HG03066 (cell line): ENCODE measurements at regions not wholly inside any gene's neighbourhood (a gene's known extent, or its start where the extent isn't known, plus 50 kb on each side); places are given as distances from the start of the nearest gene placed in this dataset.
"Not testable (repeated sequence)": the region's sequence is repeated elsewhere in the genome, so short reads cannot be mapped to it uniquely, and the experiment has no call there.

ENCODE experiments used
- ATAC-seq: cut with Tn5 transposase; IDR thresholded peaks from one replicate; pipeline ENCODE4 v1.9.1; 2021; ENCODE audit warnings: low read depth; ENCODE audit not compliant: unreplicated experiment

GRCh38 chr5:40165789-40166728 lies 513.7 kb upstream of the PTGER4 start:
- ATAC-seq, result no peak

DNA sequence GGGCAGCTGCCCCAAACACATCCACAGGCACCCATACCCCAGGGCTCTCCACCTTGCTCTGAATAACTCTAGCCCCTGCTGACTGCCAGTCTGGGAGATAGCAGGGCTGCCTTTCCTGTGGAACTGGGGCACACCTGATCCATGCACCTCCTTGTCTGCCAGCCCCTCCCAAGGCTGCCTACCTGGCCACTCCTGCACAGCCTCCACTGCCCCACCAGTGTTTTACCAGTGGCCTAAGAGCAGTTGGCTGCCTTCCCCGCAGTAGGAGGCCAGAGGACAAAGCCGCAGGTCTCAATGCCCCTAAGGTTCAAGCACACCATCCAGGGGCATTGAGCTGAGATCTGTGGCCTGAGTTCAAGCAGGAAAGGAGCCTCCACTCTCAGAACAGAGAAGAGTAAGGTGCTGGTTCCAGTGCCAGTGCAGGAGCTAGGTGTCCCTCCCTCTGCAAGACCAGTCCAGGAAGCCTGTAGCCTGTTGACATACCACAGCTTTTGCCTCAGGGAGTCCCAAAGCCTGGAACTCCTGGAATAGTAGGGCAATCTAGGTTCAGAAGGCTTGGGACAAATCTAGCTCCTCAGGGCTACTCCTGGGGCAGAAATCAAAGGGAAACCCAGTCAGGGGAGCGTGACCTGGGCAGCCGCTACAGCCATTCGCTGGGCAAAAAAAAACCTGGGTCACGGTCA lies 514.5 kb upstream of the PTGER4 start:
- ATAC-seq, result no peak

GRCh38 chr5:40160435-40160834 lies 519.3 kb upstream of the PTGER4 start:
- no peak for ATAC-seq

DNA sequence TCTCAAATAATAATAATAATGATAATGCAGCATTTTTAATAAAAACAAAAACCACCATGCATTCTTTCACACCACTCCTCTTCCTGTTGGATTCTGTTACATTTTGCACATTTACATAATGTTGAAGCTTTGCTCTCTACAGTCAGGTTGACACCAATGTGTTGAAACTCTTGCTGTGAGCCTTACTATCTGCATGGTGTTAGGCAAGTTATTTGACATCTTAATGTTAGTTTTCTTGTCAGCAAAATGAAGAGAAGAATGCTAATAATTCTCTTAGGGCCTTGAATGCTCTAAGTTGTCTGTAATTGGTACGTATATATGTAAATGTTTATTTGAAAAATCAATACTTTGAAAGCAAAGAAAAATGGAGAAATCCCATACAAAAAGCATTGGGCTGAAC lies 525.5 kb upstream of the PTGER4 start:
- ATAC-seq, result no peak

GRCh38 chr5:40150896-40151295 lies 528.8 kb upstream of the PTGER4 start:
- no peak for ATAC-seq

- no peak for ATAC-seq
Observed at GRCh38 chr5:40141896-40142295, 537.8 kb upstream of the PTGER4 start.

DNA sequence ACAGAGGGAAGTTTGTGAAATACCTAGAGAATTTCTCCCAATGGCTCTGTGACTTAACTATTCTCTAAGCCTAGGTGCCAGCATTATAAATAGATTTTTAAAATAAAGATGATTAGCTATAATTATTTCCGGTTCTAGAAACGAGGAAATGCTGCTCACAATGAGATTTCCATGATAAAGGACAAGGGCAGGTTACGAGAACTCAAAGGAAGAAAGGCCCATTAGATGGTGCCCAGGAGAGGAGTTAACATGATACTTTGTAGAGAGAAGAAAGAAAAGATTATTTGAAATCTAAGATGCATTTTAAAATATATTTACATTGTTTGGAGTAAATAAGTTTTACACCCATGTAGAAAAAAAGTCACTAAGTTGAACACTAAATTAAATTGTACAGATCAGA lies 538.3 kb upstream of the PTGER4 start:
- no peak for ATAC-seq

DNA sequence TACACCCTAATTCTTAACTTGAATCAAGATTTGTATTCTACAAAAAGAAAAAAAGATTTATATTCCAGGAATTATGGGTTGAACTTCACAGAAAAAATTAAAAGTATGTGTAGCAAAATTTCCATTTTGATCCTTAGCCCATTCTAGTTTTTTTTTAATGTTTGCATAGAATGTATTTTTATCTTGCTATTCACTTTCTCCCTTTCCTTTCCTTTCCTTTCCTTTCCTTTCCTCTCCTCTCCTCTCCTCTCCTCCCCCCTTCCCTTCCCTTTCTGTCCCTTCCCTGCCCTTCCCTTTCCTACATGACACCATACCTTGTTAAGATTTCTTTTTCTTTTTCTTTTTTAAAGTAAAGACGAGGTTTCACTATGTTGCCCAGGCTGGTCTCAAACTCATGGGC lies 542.5 kb upstream of the PTGER4 start:
- ATAC-seq, result no peak

- ATAC-seq, result no peak
Observed at GRCh38 chr5:40134883-40135520, 544.7 kb upstream of the PTGER4 start.

DNA sequence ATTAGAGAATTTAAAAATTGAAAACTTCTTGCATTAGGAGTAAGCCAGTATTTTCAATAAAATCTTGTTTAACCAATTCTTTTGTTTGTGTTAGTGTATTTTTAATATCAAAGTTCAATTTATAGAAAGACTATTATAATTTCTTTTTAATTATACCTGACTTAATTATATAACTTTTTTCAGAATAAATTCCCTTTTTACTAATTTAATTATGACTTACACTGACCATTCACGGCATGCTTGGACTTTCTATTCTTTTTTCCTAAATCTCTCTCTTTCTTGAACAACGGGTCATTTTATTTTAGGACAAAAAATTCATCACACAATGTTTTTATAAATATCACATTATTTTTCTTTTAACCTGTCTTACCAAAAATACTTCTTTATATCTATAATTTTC lies 555.3 kb upstream of the PTGER4 start:
- ATAC-seq, result no peak

GRCh38 chr5:40121236-40121635 lies 558.5 kb upstream of the PTGER4 start:
- no peak for ATAC-seq

GRCh38 chr5:40112875-40113274 lies 566.8 kb upstream of the PTGER4 start:
- no peak for ATAC-seq

DNA sequence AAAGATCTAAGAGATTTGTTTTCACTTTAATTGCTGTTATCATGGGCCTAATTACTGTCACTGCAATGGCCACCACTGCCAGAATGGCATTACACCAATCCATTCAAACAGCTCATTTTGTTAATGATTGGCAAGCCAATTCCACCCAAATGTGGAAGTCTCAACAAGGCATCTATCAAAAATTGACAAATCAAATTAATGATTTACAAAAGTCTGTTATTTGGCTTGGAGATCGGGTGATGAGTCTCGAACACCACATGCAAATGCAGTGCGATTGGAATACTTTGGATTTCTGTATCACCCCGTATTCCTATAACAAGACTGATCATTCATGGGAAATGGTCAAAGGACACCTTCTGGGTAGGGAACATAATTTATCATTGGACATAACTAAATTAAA lies 568.7 kb upstream of the PTGER4 start:
- not testable (repeated sequence) for ATAC-seq

- not testable (repeated sequence) for ATAC-seq
Observed at GRCh38 chr5:40108764-40109390, 570.8 kb upstream of the PTGER4 start.

- not testable (repeated sequence) for ATAC-seq
Observed at GRCh38 chr5:40107786-40108185, 571.9 kb upstream of the PTGER4 start.

- ATAC-seq, result no peak
Observed at GRCh38 chr5:40106847-40107246, 572.9 kb upstream of the PTGER4 start.

DNA sequence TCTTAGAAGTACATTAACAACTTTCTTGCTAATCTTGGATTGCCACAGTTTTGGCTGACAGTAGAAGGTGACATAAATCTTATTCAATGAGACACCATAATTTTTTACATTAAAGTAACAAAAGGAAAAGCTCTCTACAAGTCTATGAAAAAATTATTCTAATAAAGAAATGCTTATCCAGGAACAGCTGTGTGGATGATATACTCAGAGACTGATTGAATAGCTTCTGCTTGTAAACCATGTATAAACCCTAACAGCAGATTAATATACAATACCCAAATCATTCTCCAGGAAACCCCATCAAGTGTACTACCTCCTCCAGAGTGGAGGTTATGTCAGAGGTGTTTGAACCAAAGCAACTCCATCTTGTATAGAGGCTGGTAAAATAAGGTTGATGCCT lies 581.4 kb upstream of the PTGER4 start:
- no peak for ATAC-seq

GRCh38 chr5:40093550-40093949 lies 586.2 kb upstream of the PTGER4 start:
- no peak for ATAC-seq

DNA sequence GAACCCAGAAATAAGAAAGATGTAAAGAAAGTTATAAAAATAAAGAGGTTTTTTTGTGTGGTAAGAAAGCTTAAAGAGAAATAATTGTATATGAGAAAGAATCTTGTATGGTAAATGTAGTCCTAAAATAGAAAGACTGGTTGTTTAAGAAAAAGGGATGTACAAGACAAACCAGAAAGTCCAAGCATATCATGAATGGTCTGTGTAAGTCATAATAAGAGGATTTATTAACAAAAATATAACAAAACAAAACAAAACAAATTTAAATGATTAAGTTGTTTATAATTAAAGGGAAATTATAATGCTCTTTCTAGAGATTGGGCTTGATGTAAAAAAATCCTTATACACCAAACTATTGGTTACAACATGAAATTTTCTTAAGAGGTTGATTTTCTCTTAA lies 590.4 kb upstream of the PTGER4 start:
- no peak for ATAC-seq

DNA sequence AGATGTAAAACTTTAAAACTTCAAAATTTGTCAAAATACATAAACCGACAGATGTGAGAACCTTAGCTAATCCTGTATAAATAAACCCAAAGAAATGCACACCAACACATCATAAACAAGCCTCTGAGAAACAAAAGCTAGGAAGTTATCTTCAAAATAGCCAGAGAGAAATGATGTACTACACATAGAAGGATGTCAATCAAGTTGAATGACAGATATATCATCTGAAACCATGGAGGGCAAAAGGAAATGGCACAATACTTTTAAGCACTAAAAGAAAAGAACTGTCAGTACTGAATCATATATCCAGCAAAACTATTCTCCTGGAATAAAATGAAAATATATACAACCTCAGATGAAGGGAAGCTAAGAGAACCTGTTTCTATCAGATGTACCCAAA lies 595.1 kb upstream of the PTGER4 start:
- no peak for ATAC-seq

DNA sequence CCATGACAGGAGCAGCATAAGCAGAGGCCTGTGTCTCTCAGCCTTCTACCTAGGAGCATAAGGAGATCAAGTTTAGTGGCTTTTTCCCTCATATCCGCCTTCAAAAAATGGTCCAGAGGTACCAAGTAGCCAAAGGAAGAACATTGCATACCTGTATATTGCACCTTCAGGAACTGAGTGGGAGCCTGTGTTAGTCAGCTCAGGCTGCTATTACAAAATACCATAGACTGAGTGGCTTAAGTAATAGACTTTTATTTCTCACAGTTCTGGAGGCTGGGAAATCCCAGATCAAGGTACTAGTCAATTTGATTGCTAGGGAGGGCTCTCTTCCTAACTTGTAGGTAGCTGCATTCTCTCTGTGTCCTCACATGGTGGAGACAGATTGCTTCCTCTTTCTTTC lies 597.4 kb upstream of the PTGER4 start:
- no peak for ATAC-seq
